NOMO-1 treated with DMSO at 0.1 percent for 48 hours (cell line): ENCODE measurements at regions not wholly inside any gene's neighbourhood (a gene's known extent, or its start where the extent isn't known, plus 50 kb on each side); places are given as distances from the start of the nearest gene placed in this dataset.
"Not testable (repeated sequence)": the region's sequence is repeated elsewhere in the genome, so short reads cannot be mapped to it uniquely, and the experiment has no call there.

Experiments used
- DNase-seq: peaks from one replicate; lab custom pipeline; 2025; ENCODE audit not compliant: unreplicated experiment; lab: John Stamatoyannopoulos, UW

DNA sequence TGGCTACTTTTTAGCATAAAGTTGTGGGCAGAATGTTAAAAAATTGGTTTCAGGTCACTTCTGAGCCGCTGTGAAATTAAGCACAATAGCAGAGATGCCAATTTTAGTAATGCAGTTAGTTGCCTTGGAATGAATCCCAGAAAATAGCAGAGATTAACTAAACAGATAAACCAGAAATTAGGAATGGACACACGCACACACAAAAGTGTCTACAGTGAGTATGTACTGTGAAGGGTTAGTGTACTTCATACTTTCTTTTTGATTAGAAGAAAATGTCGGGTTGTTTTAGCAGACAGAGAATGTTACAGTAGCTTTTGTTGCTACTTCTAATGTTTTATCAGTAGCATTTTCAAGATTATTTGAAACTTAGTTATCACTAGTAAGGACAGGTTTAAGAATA, 106.7 kb downstream of the LEPR start:
- no peak for DNase-seq

DNA sequence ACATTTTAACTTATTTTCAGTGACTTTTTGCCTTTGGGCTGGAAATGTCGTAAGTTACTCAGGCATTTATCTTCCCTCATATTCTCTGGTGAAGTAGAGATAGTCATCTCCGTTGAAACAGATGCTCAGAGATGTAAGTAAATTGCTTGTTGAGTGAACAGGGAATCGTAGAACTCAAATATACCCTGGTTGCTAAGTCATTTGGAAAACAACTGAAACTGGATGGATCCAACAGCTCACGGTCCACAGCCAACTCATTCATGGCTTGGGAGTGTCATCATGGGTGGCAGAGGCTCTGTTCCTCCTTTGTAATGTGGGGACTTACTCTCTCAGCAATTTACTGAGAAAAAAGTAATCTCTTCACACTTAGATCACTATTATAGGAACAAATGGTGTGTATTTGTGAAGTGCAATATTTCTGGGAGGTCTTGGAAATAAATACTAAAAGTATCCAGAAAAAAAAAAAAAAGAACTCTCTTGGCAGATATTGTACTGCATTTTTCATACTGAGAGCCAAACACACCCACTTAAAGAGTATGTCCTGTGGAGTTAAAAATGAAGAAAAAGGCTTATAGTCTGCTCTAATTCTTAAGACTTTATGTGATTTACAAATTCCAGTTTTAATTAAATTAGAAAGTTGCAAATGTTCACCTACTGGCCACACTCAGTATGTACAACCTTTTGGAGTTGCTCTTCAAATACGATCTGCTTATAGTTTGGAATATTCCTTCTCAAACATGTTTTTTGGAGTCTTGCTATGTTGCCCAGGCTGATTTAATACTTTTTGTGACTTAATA, 107.4 kb downstream of the LEPR start:
- DNase-seq: no peak

DNA sequence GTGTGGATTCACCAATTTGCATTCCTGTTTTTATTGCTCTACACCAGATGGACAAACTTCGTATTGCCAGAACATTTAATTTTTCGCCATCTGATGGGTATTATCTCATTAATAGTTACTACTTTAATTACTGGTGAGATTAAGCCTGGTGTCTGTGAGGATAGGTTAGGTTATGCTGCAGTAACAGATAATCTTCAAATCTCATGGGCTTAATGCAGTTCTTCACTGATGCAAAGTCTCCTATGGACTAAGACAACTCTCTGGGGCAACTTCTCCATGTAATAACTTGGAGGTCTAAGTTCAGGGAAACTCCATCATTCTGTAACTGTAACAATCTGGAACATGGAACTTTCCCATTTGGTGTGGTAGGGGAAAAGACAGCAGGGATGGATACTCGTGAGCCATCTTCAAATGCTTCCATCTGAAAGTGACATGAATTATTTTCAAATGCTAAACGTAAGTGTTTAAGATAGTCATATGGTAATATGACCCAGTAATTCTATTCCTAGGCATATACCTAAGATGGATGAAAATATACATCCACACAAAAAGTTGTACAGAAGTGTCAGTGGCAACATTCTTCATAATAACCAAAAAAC, 111.6 kb downstream of the LEPR start:
- no peak for DNase-seq

DNA sequence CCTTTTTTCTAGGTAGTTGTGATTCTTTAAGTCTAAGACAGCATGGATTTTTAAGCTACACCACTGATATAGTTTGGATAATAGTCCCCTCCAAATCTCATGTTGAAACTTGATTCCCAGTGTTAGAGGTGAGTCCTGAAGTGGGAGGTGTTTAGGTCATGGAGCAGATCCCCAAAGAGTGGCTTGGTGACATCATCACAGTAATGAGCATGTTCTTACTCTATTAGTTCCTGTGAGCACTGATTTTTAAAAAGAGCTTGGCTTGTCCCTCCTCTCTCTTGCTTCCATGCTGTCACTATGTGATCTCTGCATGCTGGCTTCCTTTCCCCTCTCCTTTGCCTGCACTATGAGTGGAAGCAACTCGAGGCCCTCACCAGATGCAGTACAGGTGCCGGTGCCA, 115.5 kb downstream of the LEPR start:
- no peak for DNase-seq

DNA sequence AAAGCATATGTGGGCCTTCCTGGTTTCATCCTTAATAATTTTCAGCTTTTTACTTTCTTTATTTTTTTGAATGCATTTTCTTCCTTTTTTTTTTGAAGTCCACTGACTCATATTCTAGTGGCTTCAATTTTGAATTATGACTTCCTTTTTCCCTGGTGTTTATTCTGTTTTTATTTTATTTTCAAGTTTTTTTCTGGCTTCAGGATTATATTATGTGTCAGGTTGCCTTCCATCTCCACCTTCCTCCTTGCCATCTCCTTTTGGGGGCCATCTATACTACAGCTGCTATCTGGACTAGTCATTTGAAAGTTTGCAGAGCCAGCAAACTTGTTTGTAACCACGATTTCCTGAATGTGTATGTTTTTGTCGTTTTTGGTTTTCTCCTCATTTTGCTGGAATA, 117.6 kb downstream of the LEPR start:
- peak; percentile 68 for DNase-seq

DNA sequence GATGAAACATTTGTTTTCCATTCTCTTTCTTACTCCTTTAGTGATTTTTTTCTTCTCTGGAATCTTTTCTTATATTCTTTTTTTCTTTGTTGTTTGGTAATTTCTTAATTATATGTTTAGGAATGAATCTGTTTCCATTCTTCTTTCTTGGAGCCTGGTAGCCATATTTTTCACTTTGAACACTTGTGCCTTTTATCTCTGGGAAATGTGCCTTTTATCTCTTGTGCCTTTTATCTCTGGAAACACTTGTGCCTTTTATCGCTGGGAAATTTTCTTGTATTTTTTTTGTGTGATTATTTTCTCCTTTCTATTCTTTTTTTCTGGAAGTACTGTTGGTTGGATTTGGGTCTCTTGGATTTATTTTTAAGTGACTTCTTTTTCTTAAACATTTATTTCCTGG, 118.2 kb downstream of the LEPR start:
- no peak for DNase-seq

DNA sequence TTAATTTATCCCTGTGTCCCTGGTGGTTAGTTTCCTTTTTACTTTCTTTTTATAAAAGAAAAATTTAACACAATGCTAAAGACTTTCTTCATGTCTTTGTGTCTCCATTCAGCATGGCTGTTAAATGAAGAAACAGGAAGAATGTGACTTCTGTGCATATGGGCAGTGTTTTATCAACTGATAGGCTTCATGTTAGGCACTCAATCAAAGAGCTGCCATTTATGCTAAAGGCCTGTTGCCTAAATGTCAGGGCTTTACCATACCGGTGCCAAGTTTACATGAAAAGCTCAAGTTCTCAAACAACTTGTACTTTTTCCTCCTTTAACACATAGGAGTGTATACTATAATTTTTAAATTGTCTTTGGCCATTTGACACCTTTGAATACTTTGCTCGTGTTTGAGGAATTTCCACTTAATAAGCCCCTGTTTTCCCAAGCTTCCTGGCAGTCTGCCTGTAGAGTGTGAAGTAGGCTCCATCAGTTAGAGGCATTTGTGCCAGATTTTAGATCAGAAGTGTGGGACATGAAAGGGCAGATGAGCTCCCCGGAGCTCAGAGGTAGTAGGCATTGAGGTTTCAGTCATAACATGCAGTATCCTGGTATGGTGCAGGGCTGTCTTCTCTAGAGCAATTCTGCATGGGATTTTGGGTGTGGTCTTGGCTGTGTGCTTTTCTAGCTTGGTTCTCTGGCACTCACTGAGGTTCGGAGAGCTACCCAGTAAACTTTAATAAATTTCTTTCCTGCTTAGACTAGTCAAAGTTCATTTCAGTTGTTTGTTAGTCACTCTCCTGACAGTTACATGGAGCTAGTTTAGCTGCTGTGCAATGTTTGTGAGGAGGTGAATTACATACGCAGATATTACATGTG, 119.0 kb downstream of the LEPR start:
- no peak for DNase-seq

DNA sequence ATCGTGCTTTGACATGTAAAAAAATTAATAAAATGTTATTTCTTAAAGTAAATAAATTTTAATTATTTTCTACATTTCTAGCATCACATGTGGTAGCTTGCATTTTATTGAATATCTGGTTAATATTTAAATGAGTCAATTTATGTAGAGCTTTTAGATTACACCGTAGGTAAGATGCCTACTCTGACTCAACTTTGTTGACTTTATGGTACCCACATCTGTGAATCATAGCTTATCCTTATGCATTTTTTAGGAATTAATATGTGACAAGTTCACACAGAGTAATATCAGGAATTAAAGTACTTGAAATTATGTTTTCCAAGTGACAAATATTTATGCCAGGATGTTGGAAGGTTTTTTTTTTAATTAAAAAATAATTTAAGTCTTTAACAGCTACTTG, 120.7 kb downstream of the LEPR start:
- DNase-seq: no peak

DNA sequence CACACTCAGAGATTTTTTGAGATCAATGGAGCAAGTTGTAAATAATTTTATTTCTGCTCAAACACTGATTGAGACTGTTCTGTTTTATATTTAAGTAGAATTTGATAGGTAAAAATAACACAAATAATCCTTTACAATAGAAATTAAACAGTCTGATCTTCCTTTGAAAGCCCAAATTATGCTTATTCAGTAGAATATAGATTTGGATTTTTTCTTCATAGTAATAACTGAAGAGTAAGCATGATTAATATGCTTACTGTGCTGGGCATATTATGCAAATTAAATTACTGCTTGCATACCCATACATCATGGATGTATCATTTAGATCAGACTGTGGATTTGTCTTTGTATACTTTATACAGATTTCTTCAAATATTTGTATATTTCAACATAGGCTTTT, 121.4 kb downstream of the LEPR start:
- DNase-seq: no peak

DNA sequence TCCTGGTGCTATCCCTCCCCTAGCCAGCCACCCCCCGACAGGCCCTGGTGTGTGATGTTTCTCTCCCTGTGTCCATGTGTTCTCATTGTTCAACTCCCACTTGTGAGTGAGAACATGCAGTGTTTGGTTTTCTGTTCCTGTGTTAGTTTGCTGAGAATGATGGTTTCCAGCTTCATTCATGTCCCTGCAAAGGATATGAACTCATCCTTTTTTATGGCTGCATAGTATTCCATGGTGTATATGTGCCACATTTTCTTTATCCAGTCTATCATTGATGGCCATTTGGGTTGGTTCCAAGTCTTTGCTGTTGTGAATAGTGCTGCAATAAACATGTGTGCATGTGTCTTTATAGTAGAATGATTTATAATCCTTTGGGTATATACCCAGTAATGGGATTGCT, 122.1 kb downstream of the LEPR start:
- not testable (repeated sequence) for DNase-seq

DNA sequence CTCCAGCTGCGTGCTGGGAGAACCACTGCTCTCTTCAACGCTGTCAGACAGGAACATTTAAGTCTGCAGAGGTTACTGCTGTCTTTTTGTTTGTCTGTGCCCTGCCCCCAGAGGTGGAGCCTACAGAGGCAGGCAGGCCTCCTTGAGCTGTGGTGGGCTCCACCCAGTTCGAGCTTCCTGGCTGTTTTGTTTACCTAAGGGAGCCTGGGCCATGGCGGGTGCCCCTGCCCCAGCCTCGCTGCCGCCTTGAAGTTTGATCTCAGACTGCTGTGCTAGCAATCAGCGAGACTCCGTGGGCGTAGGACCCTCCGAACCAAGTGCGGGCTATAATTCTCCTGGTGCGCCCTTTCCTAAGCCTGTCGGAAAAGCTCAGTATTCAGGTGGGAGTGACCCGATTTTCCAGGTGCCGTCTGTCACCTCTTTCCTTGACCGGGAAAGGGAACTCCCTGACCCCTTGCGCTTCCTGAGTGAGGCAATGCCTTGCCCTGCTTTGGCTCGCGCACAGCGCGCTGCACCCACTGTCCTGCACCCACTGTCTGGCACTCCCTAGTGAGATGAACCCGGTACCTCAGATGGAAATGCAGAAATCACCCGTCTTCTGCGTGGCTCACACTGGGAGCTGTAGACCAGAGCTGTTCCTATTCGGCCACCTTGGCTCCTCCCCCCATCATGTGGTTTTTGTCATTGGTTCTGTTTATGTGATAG, 130.0 kb downstream of the LEPR start:
- not testable (repeated sequence) for DNase-seq

DNA sequence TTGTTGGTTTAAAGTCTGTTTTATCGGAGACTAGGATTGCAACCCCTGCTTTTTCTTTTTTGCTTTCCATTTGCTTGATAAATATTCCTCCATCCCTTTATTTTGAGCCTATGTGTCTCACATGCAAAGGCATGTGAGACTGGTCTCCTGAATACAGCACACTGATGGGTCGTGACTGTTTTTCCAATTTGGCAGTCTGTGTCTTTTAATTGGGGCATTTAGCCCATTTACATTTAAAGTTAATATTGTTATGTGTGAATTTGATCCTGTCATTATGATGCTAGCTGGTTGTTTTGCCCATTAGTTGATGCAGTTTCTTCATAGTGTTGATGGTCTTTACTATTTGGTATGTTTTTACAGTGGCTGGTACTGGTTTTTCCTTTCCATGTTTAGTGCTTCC, 132.0 kb downstream of the LEPR start:
- not testable (repeated sequence) for DNase-seq

DNA sequence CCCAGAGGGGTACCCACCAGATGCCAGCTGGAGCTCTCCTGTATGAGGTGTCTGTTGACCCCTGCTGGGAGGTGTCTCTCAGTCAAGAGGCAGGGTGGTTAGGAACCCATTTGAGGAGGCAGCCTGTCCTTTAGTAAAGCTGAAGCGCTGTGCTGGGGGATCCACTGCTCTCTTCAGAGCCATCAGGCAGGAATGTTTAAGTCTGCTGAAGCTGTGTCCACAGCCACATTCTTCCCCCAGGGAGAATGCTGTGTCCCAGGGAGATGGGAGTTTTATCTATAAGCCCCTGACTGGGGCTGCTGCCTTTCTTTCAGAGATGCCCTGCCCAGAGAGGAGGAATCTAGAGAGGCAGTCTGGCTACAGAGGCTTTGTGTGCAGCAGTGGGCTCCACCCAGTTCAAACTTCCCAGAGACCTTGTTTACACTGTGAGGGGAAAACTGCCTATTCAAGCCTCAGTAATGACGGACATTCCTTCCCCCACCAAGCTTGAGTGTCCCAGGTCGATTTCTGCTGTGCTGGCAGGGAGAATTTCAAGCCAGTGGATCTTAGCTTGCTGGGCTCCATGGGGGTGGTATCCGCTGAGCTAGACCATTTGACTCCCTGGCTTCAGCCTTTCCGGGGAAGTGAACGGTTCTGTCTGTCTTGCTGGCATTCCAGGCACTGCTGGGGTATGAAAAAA, 133.8 kb downstream of the LEPR start:
- DNase-seq: not testable (repeated sequence)

DNA sequence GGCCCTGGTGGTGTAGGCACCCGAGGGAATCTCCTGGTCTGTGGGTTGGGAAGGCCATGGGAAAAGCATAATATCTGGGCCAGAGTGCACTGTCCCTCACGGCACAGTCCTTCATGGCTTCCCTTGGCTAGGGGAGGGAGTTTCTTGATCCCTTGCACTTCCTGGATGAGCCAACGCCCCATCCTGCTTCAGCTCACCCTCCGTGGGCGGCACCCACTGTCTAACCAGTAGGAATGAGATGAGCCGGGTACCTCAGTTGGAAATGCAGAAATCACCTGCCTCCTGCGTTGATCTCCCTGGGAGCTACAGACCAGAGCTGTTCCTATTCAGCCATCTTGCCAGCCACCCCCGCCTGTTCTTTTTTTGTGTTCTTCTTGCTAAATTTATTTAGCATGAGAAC, 134.4 kb downstream of the LEPR start:
- DNase-seq: no peak

DNA sequence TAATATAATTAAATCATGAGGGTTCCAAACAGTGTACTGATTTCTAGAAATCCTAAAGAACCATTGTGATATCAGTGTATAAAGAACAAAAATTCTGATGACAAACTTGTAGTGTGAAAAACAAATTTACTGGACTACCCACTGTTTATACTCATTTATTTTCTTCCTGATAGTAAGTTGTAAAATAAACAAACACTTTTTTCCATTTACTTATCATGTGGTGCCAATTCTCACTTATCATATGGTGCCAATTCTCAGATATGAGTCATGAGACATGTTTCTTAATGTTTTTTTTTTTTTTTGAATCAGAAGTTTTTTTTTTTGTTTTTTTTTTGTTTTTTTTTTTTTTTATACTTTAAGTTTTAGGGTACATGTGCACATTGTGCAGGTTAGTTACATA, 137.7 kb downstream of the LEPR start:
- DNase-seq: no peak

DNA sequence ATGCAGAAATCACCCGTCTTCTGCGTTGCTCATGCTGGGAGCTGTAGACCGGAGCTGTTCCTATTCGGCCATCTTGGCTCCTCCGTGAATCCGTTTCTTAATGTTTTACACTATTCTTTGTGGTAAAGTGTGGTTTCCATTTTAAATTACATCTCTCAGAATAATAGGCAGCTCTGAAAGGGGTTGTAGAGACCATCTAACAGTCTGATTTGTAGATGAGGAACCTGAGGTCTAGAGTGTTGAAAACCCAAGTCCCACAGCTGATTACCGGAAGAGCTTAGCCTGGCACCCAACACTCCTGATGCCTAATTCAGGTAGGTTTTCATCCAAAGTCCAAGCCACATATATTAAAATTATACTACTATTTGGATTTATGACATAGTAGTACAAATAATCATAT, 144.0 kb downstream of the LEPR start:
- DNase-seq: no peak

DNA sequence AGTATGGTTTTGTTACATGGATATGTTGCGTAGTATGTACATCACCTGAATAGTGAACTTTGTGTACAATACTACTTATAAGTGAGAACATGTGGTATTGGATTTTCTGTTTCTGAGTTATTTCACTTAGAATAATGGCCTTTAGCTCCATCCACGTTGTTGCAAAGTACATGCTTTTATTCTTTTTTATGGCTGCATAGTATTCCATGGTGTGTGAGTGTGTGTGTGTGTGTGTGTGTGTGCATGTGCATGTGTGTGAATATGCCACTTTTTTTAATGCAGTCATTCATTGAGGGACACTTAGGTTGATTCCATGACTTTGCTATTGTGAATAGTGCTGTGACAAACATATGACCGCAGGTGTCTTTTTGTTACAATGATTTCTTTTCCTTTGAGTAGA, 147.8 kb downstream of the LEPR start:
- DNase-seq: no peak

DNA sequence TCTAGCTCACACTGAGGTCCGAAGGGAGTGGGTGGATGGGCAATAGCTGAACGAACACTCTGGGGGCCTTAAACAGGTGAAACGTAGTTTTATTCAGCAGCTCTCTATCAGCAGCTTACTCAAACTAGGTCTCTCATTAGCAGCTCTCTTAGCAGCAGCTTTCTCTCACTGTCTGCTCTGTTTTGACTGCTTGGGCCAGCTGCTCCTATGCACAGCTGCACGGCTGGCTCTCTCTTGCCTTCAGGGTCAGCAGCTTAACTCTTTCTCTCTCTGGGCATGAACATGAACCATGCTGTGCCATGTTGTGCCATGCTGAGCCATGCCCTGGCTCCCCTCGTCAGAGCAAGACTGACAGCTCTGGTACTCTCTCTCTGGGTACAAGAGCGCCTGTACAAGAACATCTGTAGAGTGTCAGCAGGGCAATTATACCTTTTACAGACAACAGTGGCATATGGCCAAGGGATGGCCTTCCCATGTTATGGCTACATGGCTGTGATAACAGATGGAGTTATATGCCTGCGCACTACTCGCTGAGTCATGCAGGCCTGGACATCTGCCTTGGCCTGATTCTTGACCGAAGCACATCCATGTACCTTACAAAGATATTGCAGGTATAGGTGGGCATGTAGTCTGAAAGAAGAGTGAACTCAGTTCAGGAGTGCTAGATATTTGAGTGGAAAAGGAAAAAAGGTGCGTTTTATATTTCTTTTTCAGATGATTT, 152.4 kb downstream of the LEPR start:
- no peak for DNase-seq

DNA sequence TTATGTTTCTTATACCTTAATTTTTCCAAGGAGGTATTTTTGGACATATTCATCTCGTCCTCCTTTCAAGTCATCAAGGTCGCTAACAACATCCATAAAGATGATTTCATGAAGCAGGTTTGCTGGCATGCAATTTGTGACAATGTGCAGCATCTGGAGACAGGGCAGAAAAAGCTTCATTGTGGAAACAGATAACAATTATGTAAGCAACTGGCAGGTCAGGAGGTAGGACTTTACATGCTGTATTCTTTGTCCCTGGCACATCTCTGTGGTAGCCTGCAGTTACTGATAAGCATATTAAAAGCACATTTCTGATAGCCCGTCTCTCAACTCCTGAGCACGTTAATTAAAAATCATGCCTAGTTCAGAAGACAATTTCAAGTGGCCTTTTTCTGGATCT, 156.8 kb downstream of the LEPR start:
- no peak for DNase-seq

DNA sequence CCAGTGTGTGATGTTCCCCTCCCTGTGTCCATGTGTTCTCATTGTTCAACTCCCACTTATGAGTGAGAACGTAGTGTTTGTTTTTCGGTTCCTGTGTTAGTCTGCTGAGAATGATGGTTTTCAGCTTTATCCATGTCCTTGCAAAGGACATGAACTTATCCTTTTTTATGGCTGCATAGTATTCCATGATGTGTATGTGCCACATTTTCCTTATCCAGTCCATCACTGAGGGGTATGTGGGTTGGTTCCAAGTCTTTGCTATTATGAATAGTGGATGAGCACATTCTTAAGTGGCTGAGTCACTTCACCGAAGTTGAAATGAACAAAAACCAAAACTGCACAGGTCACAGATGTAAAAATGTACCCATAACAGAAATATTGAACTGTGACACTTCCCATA, 157.5 kb downstream of the LEPR start:
- DNase-seq: not testable (repeated sequence)
